Lung (tissue), 11 donors: ENCODE measurements at regions not wholly inside any gene's neighbourhood (a gene's known extent, or its start where the extent isn't known, plus 50 kb on each side); places are given as distances from the start of the nearest gene placed in this dataset.
"Not testable (repeated sequence)": the region's sequence is repeated elsewhere in the genome, so short reads cannot be mapped to it uniquely, and the experiment has no call there.

Source experiments
- ATAC-seq: fragments of 200-7000 bp; cut with Tn5 transposase; one replicate; pipeline ENCODE4 v1.9.1; 2020; ENCODE audit warnings: moderate number of reproducible peaks; ENCODE audit not compliant: insufficient read depth, low FRiP score
- DNase-seq, 3 donors: peaks; one replicate each; pipeline ENCODE4 v3.0.0-alpha.2; 2013 to 2017
- H3K27ac ChIP-seq, 2 donors: one replicate each; pipeline ENCODE4 v1.5.1; 2013; ENCODE audit warnings: mild to moderate bottlenecking in 2 of 2, moderate library complexity in 2 of 2, control low read depth in 1 of 2, inconsistent platforms in 1 of 2, low read depth in 1 of 2, low read length in 1 of 2
- H3K27me3 ChIP-seq, 3 donors: one replicate each; pipeline ENCODE4 v1.5.1; 2013; ENCODE audit warnings: low read length in 2 of 3; ENCODE audit not compliant: control insufficient read depth in 3 of 3, insufficient read depth in 3 of 3
- H3K36me3 ChIP-seq, 4 donors: one replicate each; pipeline ENCODE4 v1.5.1; 2013; ENCODE audit warnings: low read length in 4 of 4, mild to moderate bottlenecking in 1 of 4, moderate library complexity in 1 of 4; ENCODE audit not compliant: control insufficient read depth in 4 of 4, insufficient read depth in 4 of 4
- H3K4me1 ChIP-seq, 5 donors: one replicate each; pipeline ENCODE4 v1.5.1; 2013; ENCODE audit warnings: low read length in 5 of 5, mild to moderate bottlenecking in 2 of 5, moderate library complexity in 1 of 5; ENCODE audit not compliant: control insufficient read depth in 5 of 5, insufficient read depth in 5 of 5
- H3K4me3 ChIP-seq: one replicate; pipeline ENCODE4 v1.5.1; 2013; ENCODE audit warnings: mild to moderate bottlenecking, control low read depth, moderate library complexity
- H3K9ac ChIP-seq, 2 donors: one replicate each; pipeline ENCODE4 v1.5.1; 2013; ENCODE audit warnings: low read length in 2 of 2, control low read depth in 1 of 2; ENCODE audit not compliant: insufficient read depth in 1 of 2
- H3K9me3 ChIP-seq, 4 donors: one replicate each; pipeline ENCODE4 v1.5.1; 2013; ENCODE audit warnings: low read length in 3 of 4, mild to moderate bottlenecking in 1 of 4, moderate library complexity in 1 of 4; ENCODE audit not compliant: control insufficient read depth in 4 of 4, insufficient read depth in 3 of 4
- whole genome bisulfite sequencing, 2 donors: extraction: QIAGEN DNeasy Blood & Tissue Kit; methylation state at CpG; one replicate each; pipeline ENCODE4 v1.1.7; 2013; 5-methylcytosine and 5-hydroxymethylcytosine counted together
- TF ChIP-seq, protein P1 (sequence below): IDR thresholded peaks from 2 replicates; pipeline ENCODE4 v1.5.1; 2012; ENCODE audit warnings: mild to moderate bottlenecking; ENCODE audit errors: control extremely low read depth, extremely low read depth
- donor health status: control.
- donor health status: control.
- donor health status: Bipolar disorder and iron deficiency.
- donor health status: healthy.
- donor health status: DM: yes; HTN: yes; CAD: no.

GRCh38 chr6:37089783-37090182 is 80.2 kb upstream of the PIM1 start:
- Histone ChIP-seq H3K36me3 (no peaks in the 10 kb centered on the region), H3K27me3 (no peaks in the 10 kb centered on the region), H3K9ac (no peak overlapping the region), H3K4me3 (no peak overlapping the region), H3K9me3 (no peaks in the 10 kb centered on the region), H3K27ac (no peak overlapping the region), H3K4me1 (no peaks in the 10 kb centered on the region)
- DNase-seq = no peak
- ATAC-seq = no peak
- TF ChIP-seq, protein P1, sequence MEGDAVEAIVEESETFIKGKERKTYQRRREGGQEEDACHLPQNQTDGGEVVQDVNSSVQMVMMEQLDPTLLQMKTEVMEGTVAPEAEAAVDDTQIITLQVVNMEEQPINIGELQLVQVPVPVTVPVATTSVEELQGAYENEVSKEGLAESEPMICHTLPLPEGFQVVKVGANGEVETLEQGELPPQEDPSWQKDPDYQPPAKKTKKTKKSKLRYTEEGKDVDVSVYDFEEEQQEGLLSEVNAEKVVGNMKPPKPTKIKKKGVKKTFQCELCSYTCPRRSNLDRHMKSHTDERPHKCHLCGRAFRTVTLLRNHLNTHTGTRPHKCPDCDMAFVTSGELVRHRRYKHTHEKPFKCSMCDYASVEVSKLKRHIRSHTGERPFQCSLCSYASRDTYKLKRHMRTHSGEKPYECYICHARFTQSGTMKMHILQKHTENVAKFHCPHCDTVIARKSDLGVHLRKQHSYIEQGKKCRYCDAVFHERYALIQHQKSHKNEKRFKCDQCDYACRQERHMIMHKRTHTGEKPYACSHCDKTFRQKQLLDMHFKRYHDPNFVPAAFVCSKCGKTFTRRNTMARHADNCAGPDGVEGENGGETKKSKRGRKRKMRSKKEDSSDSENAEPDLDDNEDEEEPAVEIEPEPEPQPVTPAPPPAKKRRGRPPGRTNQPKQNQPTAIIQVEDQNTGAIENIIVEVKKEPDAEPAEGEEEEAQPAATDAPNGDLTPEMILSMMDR = no peak
- 93 to 97% methylated on average over 3 of the region's 3 CpGs for WGBS, 2 donors

DNA sequence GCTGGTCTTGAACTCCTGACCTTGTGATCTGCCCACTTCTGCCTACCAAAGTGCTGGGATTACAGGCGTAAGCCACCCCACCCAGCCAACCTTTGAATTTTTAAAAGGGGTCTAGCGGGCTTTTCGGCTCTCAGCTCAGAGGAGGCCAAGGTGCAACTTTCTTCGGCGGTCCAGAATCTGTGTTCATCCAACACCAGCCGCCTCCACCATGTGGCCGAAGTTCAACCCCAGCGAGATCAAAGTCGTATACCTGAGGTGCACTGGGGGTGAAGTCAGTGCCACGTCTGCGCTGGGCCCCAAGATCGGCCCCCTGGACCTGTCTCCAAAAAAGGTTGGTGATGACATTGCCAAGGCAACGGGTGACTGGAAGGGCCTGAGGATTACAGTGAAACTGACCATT is 78.8 kb upstream of the PIM1 start:
- WGBS, 2 donors = 95 to 96% methylated on average over 13 of the region's 13 CpGs
- H3K4me3 ChIP-seq, H3K9me3 ChIP-seq, H3K4me1 ChIP-seq, ATAC-seq, DNase-seq, H3K36me3 ChIP-seq, H3K27me3 ChIP-seq, H3K27ac ChIP-seq, H3K9ac ChIP-seq: not testable (repeated sequence)

DNA sequence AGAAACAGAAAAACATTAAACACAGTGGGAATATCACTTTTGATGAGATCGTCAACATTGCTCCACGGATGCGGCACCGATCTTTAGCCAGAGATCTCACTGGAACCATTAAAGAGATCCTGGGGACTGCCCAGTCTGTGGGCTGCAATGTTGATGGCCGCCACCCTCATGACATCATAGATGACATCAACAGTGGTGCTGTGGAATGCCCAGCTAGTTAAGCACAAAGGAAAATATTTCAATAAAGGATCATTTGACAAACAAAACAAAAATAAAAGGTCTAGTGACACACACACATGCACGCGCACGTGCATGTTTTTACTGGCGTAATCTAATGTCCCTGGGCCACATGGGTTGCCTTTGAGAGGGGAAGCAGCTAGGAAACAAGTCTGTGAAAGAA is 78.4 kb upstream of the PIM1 start:
- H3K36me3 ChIP-seq, H3K9ac ChIP-seq, H3K4me1 ChIP-seq, H3K4me3 ChIP-seq, H3K27ac ChIP-seq, H3K9me3 ChIP-seq, ATAC-seq, DNase-seq, H3K27me3 ChIP-seq: not testable (repeated sequence)
- 93 to 99% methylated on average over 9 of the region's 9 CpGs for WGBS, 2 donors

GRCh38 chr6:37092923-37093727 is 76.8 kb upstream of the PIM1 start:
- no peak overlapping the region for H3K9ac ChIP-seq
- H3K9me3 ChIP-seq = no peaks in the 10 kb centered on the region
- no peak overlapping the region for H3K4me3 ChIP-seq
- DNase-seq (no peak), ATAC-seq (no peak)
- H3K27ac ChIP-seq = no peak overlapping the region
- H3K27me3 ChIP-seq = no peaks in the 10 kb centered on the region
- H3K36me3 ChIP-seq = no peaks in the 10 kb centered on the region
- H3K4me1 ChIP-seq = no peaks in the 10 kb centered on the region
- WGBS, 2 donors = 89 to 90% methylated on average over 14 of the region's 14 CpGs
- TF ChIP-seq, protein P1 = no peak
